Kidney epithelial cell (primary cell): ENCODE measurements at regions not wholly inside any gene's neighbourhood (a gene's known extent, or its start where the extent isn't known, plus 50 kb on each side); places are given as distances from the start of the nearest gene placed in this dataset.

ENCODE experiments used
- DNase-seq: peaks from one replicate; pipeline ENCODE4 v3.0.0-alpha.2; 2010; ENCODE audit warnings: low read depth
- H3K27me3 ChIP-seq: 2 replicates; pipeline ENCODE4 v1.6.0; 2011; ENCODE audit warnings: low read length; ENCODE audit not compliant: control insufficient read depth, insufficient read depth
- H3K36me3 ChIP-seq: 2 replicates; pipeline ENCODE4 v1.5.1; 2011; ENCODE audit warnings: low read length; ENCODE audit not compliant: control insufficient read depth, insufficient read depth
- H3K4me3 ChIP-seq: 2 replicates; pipeline ENCODE4 v1.5.1; 2011; ENCODE audit warnings: low read depth, mild to moderate bottlenecking, control low read depth, low read length
- CTCF ChIP-seq: IDR thresholded peaks from 2 replicates; pipeline ENCODE4 v1.5.1; 2011; ENCODE audit warnings: mild to moderate bottlenecking, moderate library complexity, low read length, control low read depth, inconsistent platforms; ENCODE audit not compliant: insufficient read depth, poor library complexity, severe bottlenecking

GRCh38 chrX:36583674-36584073, 424.5 kb upstream of the FAM47C start:
- Histone ChIP-seq H3K4me3 (no peak overlapping the region), H3K27me3 (no peaks in the 10 kb centered on the region), H3K36me3 (no peaks in the 10 kb centered on the region)
- DNase-seq = no peak
- no peak for TF ChIP-seq CTCF

- DNase-seq = no peak
- Histone ChIP-seq H3K4me3 (no peak overlapping the region), H3K36me3 (no peaks in the 10 kb centered on the region), H3K27me3 (peaks cover 2% of the 10 kb centered on the region)
- no peak for TF ChIP-seq CTCF
These were observed 398.3 kb upstream of the FAM47C start for GRCh38 chrX:36609616-36610585.

- Histone ChIP-seq H3K36me3 (no peaks in the 10 kb centered on the region), H3K27me3 (no peaks in the 10 kb centered on the region), H3K4me3 (no peak overlapping the region)
- DNase-seq = no peak
- TF ChIP-seq CTCF = no peak
These were observed 381.3 kb upstream of the FAM47C start for GRCh38 chrX:36626898-36627297.

- no peak for DNase-seq
- Histone ChIP-seq H3K4me3 (no peak overlapping the region), H3K27me3 (no peaks in the 10 kb centered on the region), H3K36me3 (no peaks in the 10 kb centered on the region)
- no peak for TF ChIP-seq CTCF
These were observed 367.9 kb upstream of the FAM47C start for GRCh38 chrX:36640232-36640631.

GRCh38 chrX:36642052-36642451, 366.1 kb upstream of the FAM47C start:
- H3K36me3 ChIP-seq = no peaks in the 10 kb centered on the region
- TF ChIP-seq CTCF = no peak
- H3K4me3 ChIP-seq = no peak overlapping the region
- no peaks in the 10 kb centered on the region for H3K27me3 ChIP-seq
- DNase-seq = no peak

GRCh38 chrX:36650622-36651021, 357.5 kb upstream of the FAM47C start:
- no peak for DNase-seq
- Histone ChIP-seq H3K4me3 (no peak overlapping the region), H3K27me3 (no peaks in the 10 kb centered on the region), H3K36me3 (no peaks in the 10 kb centered on the region)
- no peak for TF ChIP-seq CTCF
